GM21381 (cell line): ENCODE measurements at regions not wholly inside any gene's neighbourhood (a gene's known extent, or its start where the extent isn't known, plus 50 kb on each side); places are given as distances from the start of the nearest gene placed in this dataset.

ENCODE experiments used
- ATAC-seq: cut with Tn5 transposase; IDR thresholded peaks from one replicate; pipeline ENCODE4 v1.9.1; 2021; ENCODE audit warnings: mild to moderate bottlenecking, moderate library complexity; ENCODE audit not compliant: unreplicated experiment

- ATAC-seq, result no peak
These were observed 124.8 kb upstream of the PACRGL start for GRCh38 chr4:20575486-20575885.

- ATAC-seq, result no peak
These were observed 123.4 kb upstream of the PACRGL start for GRCh38 chr4:20576861-20577260.

- no peak for ATAC-seq
These were observed 122.6 kb upstream of the PACRGL start for GRCh38 chr4:20577702-20578101.

GRCh38 chr4:20580907-20581306 is 119.4 kb upstream of the PACRGL start:
- no peak for ATAC-seq

GRCh38 chr4:20589436-20589835 is 110.8 kb upstream of the PACRGL start:
- no peak for ATAC-seq

- ATAC-seq, result no peak
These were observed 109.4 kb upstream of the PACRGL start for GRCh38 chr4:20590849-20591248.

- ATAC-seq, result no peak
These were observed 108.7 kb upstream of the PACRGL start for GRCh38 chr4:20591571-20591970.

GRCh38 chr4:20592013-20592412 is 108.2 kb upstream of the PACRGL start:
- ATAC-seq, result no peak

GRCh38 chr4:20592663-20593062 is 107.6 kb upstream of the PACRGL start:
- no peak for ATAC-seq

- no peak for ATAC-seq
These were observed 101.6 kb upstream of the PACRGL start for GRCh38 chr4:20598626-20599025.

GRCh38 chr4:20603671-20604313 is 96.5 kb upstream of the PACRGL start:
- no peak for ATAC-seq

GRCh38 chr4:20612313-20612712 is 87.9 kb upstream of the PACRGL start:
- ATAC-seq, result no peak

GRCh38 chr4:20614816-20615215 is 85.4 kb upstream of the PACRGL start:
- no peak for ATAC-seq

GRCh38 chr4:20615486-20616260 is 84.6 kb upstream of the PACRGL start:
- ATAC-seq, result no peak

- no peak for ATAC-seq
These were observed 83.9 kb upstream of the PACRGL start for GRCh38 chr4:20616313-20616712.

GRCh38 chr4:20616848-20617247 is 83.4 kb upstream of the PACRGL start:
- ATAC-seq, result no peak

- ATAC-seq, result no peak
These were observed 82.4 kb upstream of the PACRGL start for GRCh38 chr4:20617678-20618396.

GRCh38 chr4:20618731-20619130 is 81.5 kb upstream of the PACRGL start:
- no peak for ATAC-seq

- ATAC-seq, result no peak
These were observed 78.8 kb upstream of the PACRGL start for GRCh38 chr4:20621476-20621875.

GRCh38 chr4:20622701-20623100 is 77.6 kb upstream of the PACRGL start:
- no peak for ATAC-seq

- no peak for ATAC-seq
These were observed 76.3 kb upstream of the PACRGL start for GRCh38 chr4:20623939-20624338.

- no peak for ATAC-seq
These were observed 75.4 kb upstream of the PACRGL start for GRCh38 chr4:20624793-20625374.
